ENCODE measurements at regions not wholly inside any gene's neighbourhood (a gene's known extent, or its start where the extent isn't known, plus 50 kb on each side); places are given as distances from the start of the nearest gene placed in this dataset.

DNA sequence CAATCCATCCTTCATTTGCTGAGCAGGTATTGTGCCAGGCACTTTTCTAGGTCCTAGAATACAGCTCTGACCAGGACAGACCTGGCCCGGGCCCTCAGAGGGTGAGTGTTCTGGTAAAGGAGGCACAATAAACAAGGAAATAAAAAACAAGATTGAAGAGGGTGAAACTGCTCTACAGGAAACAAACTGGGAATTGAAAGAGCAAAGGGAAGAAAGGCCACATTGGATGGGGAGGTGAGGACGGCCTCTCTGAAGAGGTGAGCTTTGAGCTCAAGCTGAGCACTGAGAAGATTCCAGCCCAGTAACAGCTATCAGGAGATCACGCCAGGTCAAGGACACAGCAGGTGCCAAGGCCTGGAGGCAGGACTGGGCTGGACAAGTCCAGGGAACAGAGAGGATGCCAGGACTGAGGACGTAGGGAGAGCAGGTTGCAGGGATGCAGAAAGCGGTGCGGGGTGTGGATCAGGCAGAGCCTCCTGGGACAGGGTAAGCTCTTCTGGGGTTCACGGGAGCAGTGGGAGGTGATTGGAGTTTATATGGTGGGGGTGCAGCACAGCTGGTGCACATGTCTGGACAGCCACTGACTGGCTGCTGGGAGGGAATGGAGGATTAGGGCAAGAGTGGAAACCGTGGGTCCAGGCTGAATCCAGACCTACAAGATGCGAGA is 433.3 kb downstream of the PREX1 start (continued):
- TF ChIP-seq, protein P1, sequence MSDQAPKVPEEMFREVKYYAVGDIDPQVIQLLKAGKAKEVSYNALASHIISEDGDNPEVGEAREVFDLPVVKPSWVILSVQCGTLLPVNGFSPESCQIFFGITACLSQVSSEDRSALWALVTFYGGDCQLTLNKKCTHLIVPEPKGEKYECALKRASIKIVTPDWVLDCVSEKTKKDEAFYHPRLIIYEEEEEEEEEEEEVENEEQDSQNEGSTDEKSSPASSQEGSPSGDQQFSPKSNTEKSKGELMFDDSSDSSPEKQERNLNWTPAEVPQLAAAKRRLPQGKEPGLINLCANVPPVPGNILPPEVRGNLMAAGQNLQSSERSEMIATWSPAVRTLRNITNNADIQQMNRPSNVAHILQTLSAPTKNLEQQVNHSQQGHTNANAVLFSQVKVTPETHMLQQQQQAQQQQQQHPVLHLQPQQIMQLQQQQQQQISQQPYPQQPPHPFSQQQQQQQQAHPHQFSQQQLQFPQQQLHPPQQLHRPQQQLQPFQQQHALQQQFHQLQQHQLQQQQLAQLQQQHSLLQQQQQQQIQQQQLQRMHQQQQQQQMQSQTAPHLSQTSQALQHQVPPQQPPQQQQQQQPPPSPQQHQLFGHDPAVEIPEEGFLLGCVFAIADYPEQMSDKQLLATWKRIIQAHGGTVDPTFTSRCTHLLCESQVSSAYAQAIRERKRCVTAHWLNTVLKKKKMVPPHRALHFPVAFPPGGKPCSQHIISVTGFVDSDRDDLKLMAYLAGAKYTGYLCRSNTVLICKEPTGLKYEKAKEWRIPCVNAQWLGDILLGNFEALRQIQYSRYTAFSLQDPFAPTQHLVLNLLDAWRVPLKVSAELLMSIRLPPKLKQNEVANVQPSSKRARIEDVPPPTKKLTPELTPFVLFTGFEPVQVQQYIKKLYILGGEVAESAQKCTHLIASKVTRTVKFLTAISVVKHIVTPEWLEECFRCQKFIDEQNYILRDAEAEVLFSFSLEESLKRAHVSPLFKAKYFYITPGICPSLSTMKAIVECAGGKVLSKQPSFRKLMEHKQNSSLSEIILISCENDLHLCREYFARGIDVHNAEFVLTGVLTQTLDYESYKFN (CRISPR knock-in tag; conservative IDR thresholded peaks at IDR 0.05): peak; percentile 86
- TF ChIP-seq ZNF503 (CRISPR knock-in tag; IDR thresholded peaks at IDR 0.05) (0 out of 2 replicates have a peak, but pooled peaks have one; percentile 73), MTA1 (CRISPR knock-in tag; IDR thresholded peaks at IDR 0.05; ENCODE audit: borderline replicate concordance) (peak; percentile 94; the same call in 1 of the 2 replicates), SAP130 (CRISPR knock-in tag; IDR thresholded peaks at IDR 0.05; ENCODE audit: low read depth) (peak; percentile 30; the same call in 1 of the 2 replicates), NPAS2 (CRISPR knock-in tag; IDR thresholded peaks at IDR 0.05; ENCODE audit: borderline replicate concordance) (no peak), SALL2 (CRISPR knock-in tag; IDR thresholded peaks at IDR 0.05) (peak; percentile 71; the same call in 1 of the 2 replicates), RBM39 (IDR thresholded peaks at IDR 0.05; ENCODE audit: low read depth, low read length, poor library complexity, severe bottlenecking) (peak; percentile 36), NFKBIZ (CRISPR knock-in tag; IDR thresholded peaks at IDR 0.05) (no peak), NFE2L2 (IDR thresholded peaks at IDR 0.05; ENCODE audit: low read length) (no peak), TOPORS (CRISPR knock-in tag; IDR thresholded peaks at IDR 0.05) (0 out of 2 replicates have a peak, but pooled peaks have one; percentile 19), RCOR2 (CRISPR knock-in tag; IDR thresholded peaks at IDR 0.05) (peak; percentile 89), PRPF4 (IDR thresholded peaks at IDR 0.05; ENCODE audit: low read depth, low read length, poor library complexity, severe bottlenecking) (no peak), DPF2 (CRISPR knock-in tag; IDR thresholded peaks at IDR 0.05; ENCODE audit: borderline replicate concordance, low read depth) (peak; percentile 49; the same call in 1 of the 2 replicates), ZNF800 (CRISPR knock-in tag; IDR thresholded peaks at IDR 0.05) (no peak), ZNF776 (CRISPR knock-in tag; IDR thresholded peaks at IDR 0.05) (peak; percentile 48; the same call in 1 of the 2 replicates), BHLHE40 (IDR thresholded peaks at IDR 0.05; ENCODE audit: low read length) (peak; percentile 64), SMAD1 (CRISPR knock-in tag; IDR thresholded peaks at IDR 0.05; ENCODE audit: borderline replicate concordance, low read depth) (peak; percentile 18; the same call in 1 of the 2 replicates), NCOR1 (IDR thresholded peaks at IDR 0.05; ENCODE audit: borderline replicate concordance, low read length) (peak; percentile 78), ZNF839 (CRISPR knock-in tag; IDR thresholded peaks at IDR 0.05; ENCODE audit: borderline replicate concordance) (peak; percentile 86; the same call in 1 of the 2 replicates), ZNF350 (CRISPR knock-in tag; IDR thresholded peaks at IDR 0.05; ENCODE audit: borderline replicate concordance, low read depth) (peak; percentile 61)
